HG03558 (cell line): ENCODE measurements at regions not wholly inside any gene's neighbourhood (a gene's known extent, or its start where the extent isn't known, plus 50 kb on each side); places are given as distances from the start of the nearest gene placed in this dataset.

Experiments used
- ATAC-seq: cut with Tn5 transposase; IDR thresholded peaks from one replicate; pipeline ENCODE4 v1.9.1; 2021; ENCODE audit warnings: moderate number of reproducible peaks; ENCODE audit not compliant: unreplicated experiment; ENCODE audit errors: extremely low read depth

DNA sequence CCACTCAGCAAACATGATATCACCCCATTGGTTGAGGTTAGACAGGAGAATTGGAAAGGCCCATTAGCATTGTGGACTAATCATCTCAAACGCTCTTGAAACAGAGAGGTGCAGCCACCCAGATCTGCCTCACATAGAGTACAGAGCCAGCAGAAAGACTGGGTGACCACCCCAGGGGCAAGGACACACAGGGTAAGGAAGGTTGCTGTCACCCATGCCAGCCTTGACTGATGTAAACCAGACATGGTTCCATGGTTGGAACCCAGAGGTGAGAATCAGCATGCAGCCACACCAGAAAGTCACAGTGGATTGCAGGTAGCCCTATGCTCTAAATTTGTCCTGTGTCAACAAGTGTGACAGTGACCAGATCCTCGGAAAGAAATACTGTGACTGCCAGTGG lies 1268.8 kb downstream of the EFNB2 start:
- no peak for ATAC-seq

DNA sequence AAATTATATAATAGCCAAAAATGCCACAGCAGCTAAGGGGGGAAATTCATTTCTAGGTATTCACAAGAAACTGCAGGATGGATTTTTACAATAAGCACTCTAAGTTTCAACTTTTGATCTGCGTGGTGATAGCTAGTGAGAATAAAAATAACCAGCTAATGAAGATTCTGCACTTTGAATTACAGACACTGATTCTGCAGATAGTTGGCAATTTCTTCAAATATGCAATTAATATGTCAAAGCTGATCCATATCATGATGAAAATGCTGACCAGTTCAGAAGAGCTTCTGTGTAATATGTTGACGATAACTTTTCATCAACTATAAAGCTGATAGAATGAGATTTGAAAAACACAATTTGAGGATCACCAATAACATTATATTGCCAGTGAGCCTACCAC lies 1272.9 kb downstream of the EFNB2 start:
- ATAC-seq = no peak

GRCh38 chr13:105259426-105259825 lies 1276.0 kb downstream of the EFNB2 start:
- ATAC-seq = no peak

GRCh38 chr13:105255472-105255871 lies 1280.0 kb downstream of the EFNB2 start:
- no peak for ATAC-seq

GRCh38 chr13:105251293-105251692 lies 1284.2 kb downstream of the EFNB2 start:
- ATAC-seq = no peak

GRCh38 chr13:105247830-105248229 lies 1287.6 kb downstream of the EFNB2 start:
- ATAC-seq = no peak

- no peak for ATAC-seq
Observed at GRCh38 chr13:105240371-105240770, 1295.1 kb downstream of the EFNB2 start.

- no peak for ATAC-seq
Observed at GRCh38 chr13:105232439-105232838, 1303.0 kb downstream of the EFNB2 start.

- no peak for ATAC-seq
Observed at GRCh38 chr13:105232006-105232405, 1303.5 kb downstream of the EFNB2 start.

DNA sequence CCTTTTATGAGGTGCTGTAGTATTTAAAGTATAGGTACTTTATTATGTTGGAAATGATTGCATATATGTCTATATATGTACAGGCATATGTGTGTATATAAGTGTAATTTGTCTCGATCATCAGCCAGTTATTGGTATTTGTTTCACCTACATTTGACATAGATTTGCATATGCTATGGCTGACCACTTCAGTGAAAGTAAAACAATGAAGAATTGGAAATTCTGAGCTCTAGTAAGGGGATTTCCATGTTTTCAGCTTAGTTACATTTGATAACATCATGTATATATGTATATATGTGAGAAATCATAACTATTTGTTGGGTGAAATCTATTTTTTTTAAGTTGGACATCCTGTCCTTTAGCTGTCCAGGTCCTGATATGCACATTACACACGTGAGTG lies 1303.9 kb downstream of the EFNB2 start:
- ATAC-seq = no peak

- ATAC-seq = no peak
Observed at GRCh38 chr13:105220881-105221280, 1314.6 kb downstream of the EFNB2 start.

DNA sequence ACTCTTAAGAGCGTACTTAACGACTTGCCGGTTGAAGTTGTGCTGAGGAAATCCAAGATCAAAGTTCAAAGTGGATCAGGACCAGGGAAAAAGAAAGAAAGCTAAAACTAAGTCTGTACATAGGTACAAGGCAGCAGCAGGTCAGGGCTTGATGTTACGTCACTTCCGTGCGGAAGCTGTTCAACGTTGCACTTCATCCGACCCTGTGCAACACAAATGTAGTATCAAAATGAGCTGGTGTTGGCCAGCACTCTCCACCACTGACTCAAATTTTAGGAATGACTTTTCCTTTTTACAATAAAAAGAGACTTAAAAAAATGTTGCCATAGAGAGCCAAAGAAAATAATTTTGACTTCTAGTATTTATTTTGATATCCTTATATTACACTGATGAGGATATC lies 1315.4 kb downstream of the EFNB2 start:
- no peak for ATAC-seq

DNA sequence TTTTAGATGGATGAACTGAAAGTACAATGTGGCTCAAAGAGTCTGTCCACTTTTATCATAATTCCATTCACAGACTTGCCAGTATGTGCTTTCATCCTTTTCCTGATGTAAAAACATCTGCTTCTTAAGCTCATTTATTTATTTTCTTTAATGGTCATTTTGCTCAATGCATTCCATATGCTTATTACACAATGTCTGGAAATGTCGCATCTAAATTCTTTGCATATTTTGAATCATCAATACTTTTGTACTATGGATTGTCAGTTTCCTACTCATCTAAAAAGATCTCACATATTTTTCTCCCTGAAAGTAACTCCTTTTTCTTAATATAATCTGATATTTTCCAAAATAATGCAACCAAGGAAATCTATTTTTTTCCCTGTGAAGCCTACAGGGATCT lies 1315.8 kb downstream of the EFNB2 start:
- ATAC-seq = no peak

- no peak for ATAC-seq
Observed at GRCh38 chr13:105213512-105213911, 1322.0 kb downstream of the EFNB2 start.

DNA sequence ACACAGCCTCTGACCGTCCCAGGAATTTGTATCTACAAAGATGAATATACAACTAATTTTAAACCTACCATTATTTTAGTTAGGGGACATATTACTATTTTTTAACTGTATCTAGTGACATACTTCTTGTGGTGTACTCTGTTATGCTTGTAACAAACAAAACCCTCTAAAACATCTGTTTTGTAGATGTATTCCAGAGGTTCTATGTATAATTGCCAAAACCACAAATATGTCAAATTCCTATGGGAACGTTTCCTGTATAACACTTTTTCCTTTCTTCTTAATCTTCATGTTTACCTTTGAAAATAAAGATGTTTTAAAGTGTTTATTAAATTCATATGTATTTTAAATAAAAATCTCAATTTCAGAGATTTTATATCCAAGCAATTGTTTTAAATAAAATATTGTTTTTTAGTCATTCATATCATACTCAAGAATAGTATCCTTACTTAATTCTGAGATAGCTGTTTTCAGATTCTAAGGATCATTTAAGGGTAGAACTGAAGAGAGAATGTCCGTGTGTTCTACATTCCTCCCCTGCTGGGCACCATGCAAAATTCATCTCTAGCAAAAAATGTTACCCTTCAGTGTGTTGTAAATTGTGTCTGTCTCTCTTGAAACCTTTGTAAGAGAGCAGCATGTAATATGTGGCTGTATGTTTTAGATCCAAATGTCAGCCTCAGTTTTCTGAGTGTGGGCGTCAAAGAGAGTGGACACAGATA lies 1327.7 kb downstream of the EFNB2 start:
- ATAC-seq = no peak

DNA sequence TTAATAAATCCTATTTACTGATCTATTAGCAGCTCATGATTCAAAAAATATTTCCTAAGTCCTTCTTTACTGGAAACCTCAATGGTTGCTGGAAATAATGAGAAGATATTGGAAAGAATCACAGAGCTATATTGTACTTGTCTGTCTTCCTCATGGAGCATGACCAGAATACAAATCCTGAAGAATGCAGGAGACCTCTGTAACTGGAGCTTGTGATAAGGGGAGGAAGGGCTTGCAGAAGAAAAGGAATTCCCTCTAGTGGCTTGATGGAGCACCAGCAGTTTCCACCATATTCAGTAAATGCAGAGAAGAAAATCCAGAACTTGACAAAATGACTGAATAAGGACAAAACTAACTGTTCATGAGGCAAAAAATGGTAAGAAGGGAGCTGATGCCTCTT lies 1333.1 kb downstream of the EFNB2 start:
- no peak for ATAC-seq

- ATAC-seq = no peak
Observed at GRCh38 chr13:105201351-105201750, 1334.1 kb downstream of the EFNB2 start.

DNA sequence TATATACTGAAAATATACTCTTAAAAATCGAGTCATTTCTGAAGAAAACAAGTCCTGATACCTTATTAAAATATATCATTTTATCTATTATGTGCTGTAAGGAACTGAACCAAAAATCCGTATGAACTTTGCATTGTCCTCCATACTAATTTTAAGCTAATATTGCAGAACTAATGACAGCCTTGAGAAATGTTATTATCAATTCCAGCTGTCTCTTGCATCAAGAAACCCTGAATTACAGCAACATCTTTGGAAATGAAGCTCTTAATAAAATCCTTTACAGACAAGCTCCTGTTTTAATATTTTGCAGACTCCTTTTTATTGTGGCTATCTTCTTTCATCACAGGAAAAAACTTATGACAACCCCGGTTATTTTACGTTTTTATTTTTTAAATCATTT lies 1335.3 kb downstream of the EFNB2 start:
- ATAC-seq = no peak

DNA sequence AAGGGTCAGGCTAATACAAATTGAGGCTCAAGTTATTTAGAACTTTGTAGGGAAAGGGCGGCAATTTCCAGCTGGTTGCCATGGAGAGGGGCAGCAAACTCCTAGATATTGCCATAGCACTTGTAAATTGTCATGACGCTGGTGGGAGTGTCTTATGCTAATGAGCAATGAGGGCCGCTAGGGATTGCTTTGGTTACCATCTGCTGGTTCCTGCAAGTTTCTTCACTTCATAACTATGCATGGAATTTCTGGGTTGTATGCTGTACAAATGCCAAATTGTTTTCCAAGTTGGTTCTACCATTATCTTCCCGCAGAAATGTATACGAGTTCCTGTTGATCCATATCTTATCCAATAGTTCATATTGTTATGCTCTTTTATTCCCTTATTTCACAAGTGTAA lies 1339.4 kb downstream of the EFNB2 start:
- no peak for ATAC-seq

DNA sequence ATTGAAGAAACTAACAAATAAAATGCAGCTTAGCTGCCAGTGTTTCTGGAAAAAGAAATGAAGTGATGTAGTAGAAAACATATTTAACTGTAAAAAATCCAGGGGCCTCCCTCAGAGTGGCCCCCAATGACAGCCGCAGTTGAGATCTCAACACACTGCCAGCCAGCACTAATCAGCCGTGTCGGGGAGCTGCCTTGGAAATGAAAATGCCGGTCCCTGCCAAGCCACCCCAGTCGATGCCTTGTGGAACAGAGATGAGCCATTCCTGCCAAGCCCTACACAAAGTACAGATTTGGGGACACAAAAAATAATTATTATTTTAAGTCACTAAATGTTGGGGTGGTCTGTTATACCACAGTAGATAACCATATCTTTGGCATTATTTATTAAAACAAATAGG lies 1342.4 kb downstream of the EFNB2 start:
- ATAC-seq = no peak

DNA sequence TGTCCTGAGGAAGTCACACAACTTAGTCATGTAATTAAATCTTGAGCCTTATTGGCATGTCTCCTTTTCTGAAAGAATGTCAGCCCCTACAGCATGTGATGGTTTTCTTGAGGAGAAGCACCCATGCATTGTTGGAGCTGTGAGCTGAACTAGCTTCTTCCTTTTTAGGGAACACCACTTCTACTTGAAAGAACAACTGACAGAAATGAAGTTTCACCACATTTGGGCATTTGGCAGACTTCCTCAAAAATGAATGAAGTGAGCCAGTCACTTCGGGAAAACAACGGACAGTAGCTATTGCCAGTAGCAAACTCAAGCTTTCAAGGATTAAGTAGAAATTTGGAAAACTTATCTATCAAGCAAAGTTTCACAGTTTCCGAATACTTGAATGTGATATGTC lies 1351.3 kb downstream of the EFNB2 start:
- ATAC-seq = no peak

DNA sequence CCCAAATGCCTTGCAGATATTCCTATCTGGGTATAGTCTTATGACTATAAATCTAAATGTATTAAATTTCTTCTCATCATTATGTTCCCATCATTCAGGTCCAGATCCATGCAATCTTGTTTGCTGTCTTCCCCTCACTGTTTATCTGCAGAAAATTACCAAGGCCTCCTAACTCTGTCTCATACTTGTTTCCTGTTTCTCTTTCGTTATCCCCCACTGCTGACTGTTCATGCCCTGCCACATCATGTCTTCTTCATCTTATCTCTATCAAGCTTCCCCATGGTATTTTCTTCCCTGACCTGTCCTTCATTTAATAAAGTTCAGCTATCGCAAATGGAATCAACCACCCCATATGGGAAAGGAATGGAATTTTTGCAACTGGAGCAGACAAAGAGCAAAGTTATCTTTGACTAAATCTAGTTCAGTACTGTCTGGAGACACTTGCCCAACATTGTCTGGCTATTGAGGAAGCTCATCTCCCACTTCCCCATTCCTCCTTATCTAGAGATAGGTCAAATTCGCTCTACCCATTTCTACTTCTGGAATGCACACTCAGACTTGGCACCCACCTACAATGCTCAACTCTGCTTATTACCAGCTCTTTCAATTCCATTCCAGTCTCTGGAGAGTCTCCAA lies 1358.1 kb downstream of the EFNB2 start:
- no peak for ATAC-seq
